GM19043 (cell line): ENCODE measurements at regions not wholly inside any gene's neighbourhood (a gene's known extent, or its start where the extent isn't known, plus 50 kb on each side); places are given as distances from the start of the nearest gene placed in this dataset.

Source experiments
- ATAC-seq: cut with Tn5 transposase; IDR thresholded peaks from one replicate; pipeline ENCODE4 v1.9.1; 2021; ENCODE audit warnings: low read depth; ENCODE audit not compliant: unreplicated experiment

DNA sequence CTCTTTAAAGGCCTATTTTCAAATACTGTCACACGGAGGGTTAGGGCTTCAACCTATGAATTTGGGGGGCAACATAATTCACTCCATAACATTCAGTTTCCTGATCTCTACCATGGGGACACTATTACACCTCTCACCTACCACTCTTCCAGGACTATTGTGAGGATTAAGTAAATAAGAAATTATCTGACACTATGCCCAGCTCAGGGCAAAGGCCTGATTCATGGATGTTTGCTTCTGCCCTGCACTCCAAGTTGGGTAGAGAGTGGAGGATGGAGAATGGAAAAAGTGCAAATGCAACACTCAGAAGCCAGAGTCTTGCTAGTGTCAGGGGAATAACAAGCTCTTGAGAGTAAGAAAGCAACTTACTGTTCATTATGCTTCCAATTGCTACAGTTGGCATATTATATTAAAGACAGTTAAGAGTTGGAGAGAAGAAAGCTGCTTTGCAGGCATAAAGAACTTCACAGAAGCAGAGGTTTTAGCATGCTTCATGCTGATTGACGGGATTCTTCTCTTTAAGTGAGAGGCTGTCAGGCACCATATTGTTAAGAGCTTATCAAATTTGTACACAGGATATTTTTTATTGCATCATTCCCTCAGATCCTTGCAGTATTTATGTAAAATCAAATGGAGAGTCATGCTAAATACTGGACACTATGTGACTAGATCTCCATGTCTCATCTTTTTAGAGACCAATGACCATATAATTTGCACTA lies 375.3 kb downstream of the VPS13C start:
- ATAC-seq: no peak

DNA sequence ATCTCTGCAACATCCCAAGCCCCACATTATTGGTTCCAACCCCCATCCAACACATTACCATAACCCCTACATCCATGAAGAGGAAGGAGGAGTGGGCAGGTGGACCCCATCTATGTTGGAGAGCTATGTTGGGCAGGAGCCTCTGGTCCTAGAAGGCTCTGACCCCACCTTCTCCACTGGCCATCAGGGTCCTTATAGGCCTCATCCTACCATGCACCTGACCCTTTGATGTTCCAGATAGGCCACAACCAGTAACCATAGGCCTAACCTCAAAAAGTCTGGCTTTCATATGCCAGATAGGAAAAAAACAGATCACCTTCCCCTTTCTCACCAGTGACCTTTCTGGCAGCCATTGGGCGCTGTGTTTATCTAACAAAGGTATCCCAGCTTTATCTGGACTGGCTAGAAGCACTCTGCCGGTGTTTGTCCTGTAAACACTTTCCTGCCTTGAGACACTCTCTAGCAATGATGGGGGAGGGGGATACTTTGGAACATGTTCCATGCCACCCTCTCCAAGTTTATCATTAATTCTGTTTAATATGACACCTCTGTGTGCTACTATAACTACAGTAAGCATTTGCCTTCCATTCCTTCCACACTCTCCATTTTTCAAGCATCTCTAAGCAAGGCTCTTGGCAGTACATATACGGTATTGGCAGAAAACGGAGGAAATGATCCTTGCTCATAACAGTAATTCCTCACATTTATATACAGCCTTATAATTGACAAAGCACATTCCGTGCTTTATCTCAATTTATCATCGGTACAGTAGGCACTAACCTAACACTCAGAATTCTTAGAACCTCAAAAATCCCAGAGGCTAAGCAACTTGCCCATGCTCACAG lies 377.1 kb downstream of the VPS13C start:
- ATAC-seq: no peak

- no peak for ATAC-seq
These were observed 378.6 kb downstream of the VPS13C start for GRCh38 chr15:61681676-61682075.

GRCh38 chr15:61681038-61681418 lies 379.2 kb downstream of the VPS13C start:
- ATAC-seq: no peak

DNA sequence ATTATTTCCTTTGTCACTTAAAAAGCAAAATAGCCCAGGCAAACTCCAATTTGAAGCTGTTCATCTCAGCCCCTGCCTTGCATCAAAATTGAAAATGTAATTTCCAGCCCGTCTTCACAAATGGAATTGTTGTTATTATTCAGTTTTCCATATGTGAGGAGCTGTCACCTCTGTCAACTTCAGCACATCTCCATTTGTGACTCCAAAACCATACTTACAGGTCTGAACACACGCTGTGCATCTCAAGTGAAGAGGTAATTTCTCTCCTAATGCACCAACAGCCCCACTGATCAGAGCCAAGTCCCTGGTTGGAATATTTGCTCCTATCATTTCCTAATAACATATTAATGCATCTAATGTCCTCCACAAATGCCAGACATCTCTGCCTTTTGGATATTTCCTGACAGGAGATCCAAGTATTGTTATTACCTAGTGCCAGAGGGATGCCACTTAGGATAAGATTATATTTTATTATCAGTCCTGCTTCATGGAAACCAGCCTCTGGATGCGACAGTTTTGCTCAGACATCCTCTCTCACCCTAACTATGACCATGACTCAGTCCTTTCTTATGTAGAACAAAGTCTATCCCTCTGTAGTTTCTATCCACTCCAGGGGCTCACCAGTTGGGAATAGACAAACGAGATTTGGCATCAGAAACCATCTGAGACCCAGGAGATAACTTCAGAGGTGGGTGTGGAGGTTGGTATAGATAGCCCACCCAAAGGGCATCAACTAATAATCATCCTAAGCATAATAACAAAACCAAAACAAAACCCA lies 379.8 kb downstream of the VPS13C start:
- no peak for ATAC-seq

DNA sequence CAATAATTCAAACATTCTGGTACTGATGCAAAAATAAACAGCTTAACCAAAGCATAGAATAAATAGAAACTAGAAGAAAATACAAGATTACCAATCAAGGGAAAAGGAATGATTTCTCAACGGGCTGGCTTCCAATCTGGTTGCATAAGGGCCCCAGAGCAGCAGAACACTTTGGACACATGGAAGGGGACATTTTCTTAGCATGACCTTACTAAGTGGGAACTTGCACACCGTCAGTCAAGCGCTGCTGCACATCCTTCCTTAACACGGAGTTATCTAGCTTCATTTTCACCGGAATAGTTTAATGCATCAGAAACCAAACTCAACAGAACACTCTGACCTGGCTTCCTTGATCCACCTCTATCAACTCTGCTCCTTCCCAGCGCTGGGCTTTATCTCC lies 388.5 kb downstream of the VPS13C start:
- ATAC-seq: no peak

DNA sequence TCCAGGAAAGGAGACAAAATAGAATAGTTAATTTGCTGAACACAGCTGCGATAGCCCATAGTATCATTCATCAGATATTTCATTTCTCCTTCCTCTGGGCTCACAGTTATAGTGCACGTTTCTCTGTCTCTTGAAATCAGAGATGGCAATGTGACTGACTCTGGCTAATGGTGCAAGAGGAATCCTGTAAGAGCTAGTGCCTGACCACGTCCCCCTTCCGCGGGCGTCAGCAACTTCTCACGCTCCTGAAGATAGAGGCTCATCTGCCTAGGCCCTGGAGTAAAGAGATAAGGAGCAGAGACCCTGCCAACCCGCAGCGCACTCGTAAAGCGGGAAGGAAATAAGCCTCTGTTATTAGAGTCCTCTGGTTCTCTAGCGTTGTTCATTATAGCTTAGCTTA lies 391.8 kb downstream of the VPS13C start:
- no peak for ATAC-seq

- ATAC-seq: no peak
These were observed 398.5 kb downstream of the VPS13C start for GRCh38 chr15:61661791-61662190.

DNA sequence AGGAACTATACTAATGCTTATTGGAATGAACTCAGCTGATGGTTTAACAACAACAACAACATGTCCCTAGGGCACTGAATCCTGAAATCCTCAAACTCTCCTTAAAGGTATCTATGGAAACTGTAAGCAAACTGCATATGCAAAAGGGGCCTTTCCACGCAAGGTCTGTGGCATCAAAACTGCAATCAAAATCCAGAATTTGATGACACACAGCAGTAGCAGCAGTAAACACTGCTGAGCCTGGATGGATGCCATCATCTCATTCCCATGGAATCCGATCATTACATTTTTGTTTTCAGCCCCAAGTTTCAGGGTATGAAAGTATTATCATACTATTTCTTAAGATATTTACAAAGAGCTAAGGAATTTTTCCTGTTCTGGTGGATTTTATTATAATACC lies 399.7 kb downstream of the VPS13C start:
- no peak for ATAC-seq

GRCh38 chr15:61659566-61660190 lies 400.6 kb downstream of the VPS13C start:
- ATAC-seq: no peak

DNA sequence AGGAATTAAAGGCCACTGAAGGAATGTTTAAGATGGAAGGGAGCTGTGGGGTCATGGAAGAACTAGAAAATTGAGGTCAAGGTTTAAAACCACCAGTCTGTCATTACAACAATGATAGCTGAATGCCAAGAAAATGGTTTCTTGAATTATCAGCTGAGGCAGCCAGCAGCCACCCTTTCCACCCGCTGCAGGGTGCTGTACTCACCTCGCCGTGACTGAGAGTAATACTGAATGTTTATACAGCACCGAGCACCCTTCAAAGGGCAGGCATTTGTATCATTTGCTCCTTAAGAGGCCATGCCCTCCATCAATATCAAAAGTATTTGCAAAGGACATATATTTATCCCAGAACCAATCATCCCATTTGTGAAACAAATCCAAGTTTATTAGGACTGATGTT lies 402.8 kb downstream of the VPS13C start:
- ATAC-seq: no peak

GRCh38 chr15:61656391-61656790 lies 403.9 kb downstream of the VPS13C start:
- no peak for ATAC-seq

DNA sequence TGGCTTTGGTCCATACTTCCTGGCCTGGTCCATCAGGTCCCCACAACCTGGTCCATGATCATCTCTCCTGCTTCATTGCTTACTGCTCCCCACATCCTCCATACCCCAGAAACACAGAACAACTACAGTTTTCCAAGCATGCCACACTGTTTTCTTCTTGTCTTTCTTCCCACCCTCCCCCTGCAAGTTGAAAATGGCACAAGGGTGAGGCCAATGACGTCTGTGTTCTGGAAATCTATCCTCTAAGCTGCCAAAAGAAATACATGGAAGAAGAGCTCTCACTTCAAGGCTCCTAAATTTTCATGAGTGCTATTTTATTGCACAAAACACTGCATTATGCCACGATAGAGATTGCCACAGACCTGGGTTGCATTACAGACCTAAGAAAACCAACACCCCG lies 404.4 kb downstream of the VPS13C start:
- no peak for ATAC-seq

DNA sequence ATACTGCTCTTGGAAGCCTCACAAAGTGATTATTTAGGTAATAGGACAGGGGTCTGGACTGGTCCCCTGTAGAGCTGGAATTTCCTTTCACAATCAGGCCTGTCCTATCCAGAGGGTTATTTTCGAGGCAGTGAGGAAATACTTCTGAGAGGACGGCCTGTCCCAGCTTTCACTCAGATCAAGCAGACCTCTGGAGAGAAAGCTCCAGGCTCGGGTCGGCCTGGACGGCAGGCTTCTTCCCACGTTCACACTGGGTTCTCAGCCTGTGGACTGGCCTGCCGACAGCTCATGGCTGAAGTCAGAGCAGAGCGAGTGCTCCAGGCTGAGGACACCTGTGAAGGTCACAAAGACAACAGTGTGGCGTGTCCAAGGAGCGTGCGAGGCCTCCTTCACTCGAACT lies 405.3 kb downstream of the VPS13C start:
- no peak for ATAC-seq

DNA sequence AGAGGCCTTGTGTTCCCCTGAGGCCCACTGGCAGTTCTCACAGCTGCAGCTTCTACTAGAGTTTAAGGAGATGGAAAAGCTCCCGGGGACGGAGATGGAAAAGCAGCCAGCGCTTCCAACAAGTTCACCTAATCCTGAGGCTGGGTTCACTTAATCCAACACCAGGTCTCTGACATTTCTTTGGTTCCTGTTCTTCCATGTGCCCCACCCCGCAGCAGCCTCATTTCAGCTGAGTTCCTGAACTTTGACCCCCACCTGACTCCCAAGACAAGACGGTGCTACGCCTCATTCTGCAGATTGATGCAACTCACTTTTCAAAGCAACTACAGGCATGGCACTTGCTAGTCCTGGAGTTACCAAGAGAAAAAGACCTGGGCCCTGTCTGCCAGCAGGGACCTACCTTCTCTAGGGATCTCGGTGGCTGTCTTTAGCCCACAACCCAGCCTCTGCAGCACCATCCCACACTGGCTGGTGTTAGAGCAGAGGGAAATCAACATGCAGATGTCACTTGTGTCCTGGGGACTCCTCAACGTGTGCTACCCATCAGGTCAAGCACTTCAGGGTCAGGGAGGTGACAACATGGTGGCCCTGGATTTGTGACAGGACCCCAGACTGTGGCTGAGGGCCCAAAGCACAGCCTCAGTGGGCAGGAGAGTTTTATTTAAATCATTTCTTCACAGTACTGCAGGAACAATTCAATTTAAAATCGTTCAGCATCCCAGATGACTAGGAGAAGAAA lies 406.1 kb downstream of the VPS13C start:
- no peak for ATAC-seq

GRCh38 chr15:61653110-61653509 lies 407.1 kb downstream of the VPS13C start:
- no peak for ATAC-seq

- ATAC-seq: no peak
These were observed 409.0 kb downstream of the VPS13C start for GRCh38 chr15:61651267-61651666.

DNA sequence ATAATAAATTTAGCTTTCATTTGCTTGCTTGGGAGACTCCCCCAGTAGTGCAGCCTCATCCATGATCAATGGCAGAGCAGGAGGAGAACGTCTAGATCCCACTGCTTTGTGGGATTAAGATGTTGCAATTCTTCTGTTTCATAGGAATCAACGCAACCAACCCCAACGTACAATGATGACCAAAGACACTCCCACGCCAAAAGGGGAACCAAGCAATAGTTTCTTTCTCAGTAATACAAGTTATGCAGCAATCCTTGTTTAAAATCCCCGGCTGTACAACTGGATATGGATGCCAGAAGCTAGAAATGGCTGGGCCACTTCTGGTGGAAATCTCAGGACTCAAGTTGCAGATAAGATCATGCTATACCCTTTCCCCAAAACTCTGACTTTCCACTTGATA lies 411.2 kb downstream of the VPS13C start:
- ATAC-seq: no peak

- no peak for ATAC-seq
These were observed 415.4 kb upstream of the RORA start for GRCh38 chr15:61644550-61644949.

DNA sequence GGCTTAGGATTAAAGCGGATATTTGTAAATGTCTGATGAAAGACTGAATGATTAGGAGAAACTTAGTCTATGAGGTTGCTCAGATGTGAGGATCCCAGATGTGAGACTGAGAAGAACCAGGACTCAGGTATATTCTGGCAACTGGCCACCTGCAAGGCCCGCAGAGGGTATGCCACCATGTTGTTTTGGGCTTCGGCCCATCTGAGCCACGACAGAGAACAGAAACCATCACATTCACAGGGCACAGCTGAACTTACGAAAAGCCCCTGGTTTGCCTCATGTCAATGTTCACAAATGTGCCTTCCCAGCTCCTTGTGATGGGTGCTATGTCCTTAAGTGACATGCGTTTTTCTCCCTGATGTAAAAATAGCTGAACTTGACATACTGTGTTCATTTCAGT lies 412.5 kb upstream of the RORA start:
- no peak for ATAC-seq
